GM18498 (cell line): ENCODE measurements at regions not wholly inside any gene's neighbourhood (a gene's known extent, or its start where the extent isn't known, plus 50 kb on each side); places are given as distances from the start of the nearest gene placed in this dataset.

Source experiments
- ATAC-seq: cut with Tn5 transposase; IDR thresholded peaks from one replicate; pipeline ENCODE4 v1.9.1; 2021; ENCODE audit warnings: mild to moderate bottlenecking, moderate library complexity; ENCODE audit not compliant: unreplicated experiment

- no peak for ATAC-seq
Observed at GRCh38 chr3:44072601-44073540, 168.8 kb upstream of the TOPAZ1 start.

- ATAC-seq, result no peak
Observed at GRCh38 chr3:44074181-44074580, 167.5 kb upstream of the TOPAZ1 start.

GRCh38 chr3:44076221-44076829 lies 165.4 kb upstream of the TOPAZ1 start:
- no peak for ATAC-seq

- no peak for ATAC-seq
Observed at GRCh38 chr3:44077267-44077666, 164.4 kb upstream of the TOPAZ1 start.

GRCh38 chr3:44078863-44079262 lies 162.8 kb upstream of the TOPAZ1 start:
- no peak for ATAC-seq

GRCh38 chr3:44079916-44080315 lies 161.8 kb upstream of the TOPAZ1 start:
- ATAC-seq, result no peak

- no peak for ATAC-seq
Observed at GRCh38 chr3:44080474-44081072, 161.1 kb upstream of the TOPAZ1 start.

- ATAC-seq, result no peak
Observed at GRCh38 chr3:44090036-44090435, 151.7 kb upstream of the TOPAZ1 start.

- no peak for ATAC-seq
Observed at GRCh38 chr3:44092497-44092896, 149.2 kb upstream of the TOPAZ1 start.

- no peak for ATAC-seq
Observed at GRCh38 chr3:44093531-44093930, 148.2 kb upstream of the TOPAZ1 start.

- no peak for ATAC-seq
Observed at GRCh38 chr3:44098656-44099415, 142.8 kb upstream of the TOPAZ1 start.

- ATAC-seq, result no peak
Observed at GRCh38 chr3:44099566-44100297, 142.0 kb upstream of the TOPAZ1 start.

GRCh38 chr3:44100298-44100695 lies 141.4 kb upstream of the TOPAZ1 start:
- ATAC-seq, result no peak

- ATAC-seq, result no peak
Observed at GRCh38 chr3:44104043-44104442, 137.6 kb upstream of the TOPAZ1 start.

GRCh38 chr3:44104668-44105321 lies 136.9 kb upstream of the TOPAZ1 start:
- peak; percentile 95 for ATAC-seq

- ATAC-seq, result no peak
Observed at GRCh38 chr3:44105571-44105970, 136.1 kb upstream of the TOPAZ1 start.

GRCh38 chr3:44106756-44107155 lies 134.9 kb upstream of the TOPAZ1 start:
- no peak for ATAC-seq

- ATAC-seq, result no peak
Observed at GRCh38 chr3:44108481-44108880, 133.2 kb upstream of the TOPAZ1 start.

GRCh38 chr3:44109771-44110361 lies 131.8 kb upstream of the TOPAZ1 start:
- no peak for ATAC-seq

- ATAC-seq, result no peak
Observed at GRCh38 chr3:44110648-44111047, 131.0 kb upstream of the TOPAZ1 start.
